PC-9 (cell line): ENCODE measurements at regions not wholly inside any gene's neighbourhood (a gene's known extent, or its start where the extent isn't known, plus 50 kb on each side); places are given as distances from the start of the nearest gene placed in this dataset.
"Not testable (repeated sequence)": the region's sequence is repeated elsewhere in the genome, so short reads cannot be mapped to it uniquely, and the experiment has no call there.

Source experiments
- BruUV-seq: library from RNA; stranded (reverse); fragments of 400-500 nt; replicated peaks from 2 replicates; lab custom pipeline; 2021; lab: Mats Ljungman, UMichigan
- CTCF ChIA-PET: fragments of 300-600 bp; sonication (Branson Sonifier 250); formaldehyde crosslinking; loops from one replicate; lab custom pipeline; 2022; ENCODE audit warnings: antibody characterized with exemption; lab: Charles Lee
- POLR2A ChIA-PET: fragments of 300-600 bp; sonication (Branson Sonifier 250); formaldehyde crosslinking; loops from one replicate; lab custom pipeline; 2022; ENCODE audit warnings: antibody characterized with exemption; ENCODE audit not compliant: unreplicated experiment; lab: Charles Lee
- DNase-seq, 2 experiments: peaks; one replicate each; pipeline versions ENCODE4 v3.0.0 to v3.0.0-alpha.2; 2015 to 2022; ENCODE audit warnings: mixed read lengths in 1 of 2
- H2AFZ ChIP-seq: fragments of 200-600 bp; sonication (generic); 2 replicates; pipeline ENCODE4 v1.8.1; 2017; ENCODE audit warnings: antibody characterized with exemption
- H3F3A ChIP-seq: fragments of 200-600 bp; sonication (generic); 2 replicates; pipeline ENCODE4 v1.8.1; 2017; ENCODE audit warnings: antibody characterized with exemption, mild to moderate bottlenecking, low read depth; ENCODE audit not compliant: insufficient read depth
- H3K27ac ChIP-seq: fragments of 200-600 bp; sonication (generic); 2 replicates; pipeline ENCODE4 v1.6.1; 2016; ENCODE audit warnings: mixed run types
- H3K27me3 ChIP-seq: fragments of 200-600 bp; sonication (generic); 2 replicates; pipeline ENCODE4 v1.6.1; 2016; ENCODE audit warnings: low read depth, mixed run types; ENCODE audit not compliant: insufficient read depth
- H3K36me3 ChIP-seq: fragments of 200-600 bp; sonication (generic); 2 replicates; pipeline ENCODE4 v1.6.1; 2016; ENCODE audit warnings: low read depth, mixed run types
- H3K4me1 ChIP-seq: fragments of 200-600 bp; sonication (generic); replicated peaks from 2 replicates; pipeline ENCODE4 v1.6.1; 2016; ENCODE audit warnings: mixed run types; ENCODE audit not compliant: insufficient read depth
- H3K4me2 ChIP-seq: fragments of 200-600 bp; sonication (generic); 2 replicates; pipeline ENCODE4 v1.6.1; 2017; ENCODE audit warnings: mixed run types
- H3K4me3 ChIP-seq: fragments of 200-600 bp; sonication (generic); 2 replicates; pipeline ENCODE4 v1.6.1; 2016; ENCODE audit warnings: mixed run types
- H3K79me2 ChIP-seq: fragments of 200-600 bp; sonication (generic); 2 replicates; pipeline ENCODE4 v1.6.1; 2017; ENCODE audit warnings: low read depth, mixed run types
- H3K9me2 ChIP-seq: fragments of 200-600 bp; sonication (generic); 2 replicates; pipeline ENCODE4 v1.8.1; 2017; ENCODE audit warnings: mild to moderate bottlenecking; ENCODE audit not compliant: insufficient read depth
- H3K9me3 ChIP-seq: fragments of 200-600 bp; sonication (generic); 2 replicates; pipeline ENCODE4 v1.8.1; 2016; ENCODE audit warnings: low read depth; ENCODE audit not compliant: insufficient read depth
- H4K20me1 ChIP-seq: fragments of 200-600 bp; sonication (generic); 2 replicates; pipeline ENCODE4 v1.8.1; 2017; ENCODE audit not compliant: insufficient read depth
- CTCF ChIP-seq: fragments of 200-600 bp; sonication (generic); conservative IDR thresholded peaks from 2 replicates; pipeline ENCODE4 v1.6.1; 2017; ENCODE audit warnings: mixed run types, antibody characterized with exemption, mild to moderate bottlenecking, moderate library complexity
- EZH2 ChIP-seq: fragments of 200-600 bp; sonication (generic); IDR thresholded peaks from 2 replicates; pipeline ENCODE4 v1.8.0; 2017; ENCODE audit warnings: antibody characterized with exemption, low read depth
- intact Hi-C: fragments of 100-400 bp; cut with micrococcal nuclease; formaldehyde crosslinking; loops from one replicate; pipeline ENCODE4 v1.10.0; 2022; ENCODE audit not compliant: unreplicated experiment

GRCh38 chr5:89053547-89053946, 170.6 kb upstream of the MEF2C start:
- H2AFZ ChIP-seq: no peak overlapping the region
- no peak overlapping the region for H3K4me3 ChIP-seq
- no peak overlapping the region for H3K27ac ChIP-seq
- TF ChIP-seq EZH2: no peak
- no peak for TF ChIP-seq CTCF
- BruUV-seq: no TSS peak
- no peaks in the 10 kb centered on the region for H3K36me3 ChIP-seq
- no peaks in the 10 kb centered on the region for H4K20me1 ChIP-seq
- H3F3A ChIP-seq: no peaks in the 10 kb centered on the region
- ChIA-PET POLR2A (no interaction called here), CTCF (no interaction called here)
- DNase-seq: no peak
- intact Hi-C loops: no loop called here
- peaks cover 3% of the 10 kb centered on the region; the same call in 1 of the 2 replicates for H3K9me3 ChIP-seq
- no peak overlapping the region for H3K4me2 ChIP-seq
- no peaks in the 10 kb centered on the region for H3K27me3 ChIP-seq
- no peaks in the 10 kb centered on the region for H3K79me2 ChIP-seq
- no peaks in the 10 kb centered on the region; the same call in 1 of the 2 replicates for H3K9me2 ChIP-seq
- no peaks in the 10 kb centered on the region for H3K4me1 ChIP-seq

GRCh38 chr5:89050062-89050461, 167.1 kb upstream of the MEF2C start:
- H3K4me2 ChIP-seq, H3K36me3 ChIP-seq, H3K9me2 ChIP-seq, H3K79me2 ChIP-seq, BruUV-seq, H3K27me3 ChIP-seq, H3K4me3 ChIP-seq, H3K4me1 ChIP-seq, H3K27ac ChIP-seq, DNase-seq, H4K20me1 ChIP-seq, intact Hi-C loops, H3F3A ChIP-seq, CTCF ChIA-PET, H2AFZ ChIP-seq, POLR2A ChIA-PET, H3K9me3 ChIP-seq: not testable (repeated sequence)

- intact Hi-C loops: no loop called here
- peaks cover 3% of the 10 kb centered on the region; the same call in 1 of the 2 replicates for H3K9me3 ChIP-seq
- H3K27ac ChIP-seq: no peak overlapping the region
- no peak for DNase-seq
- H3K4me2 ChIP-seq: no peak overlapping the region
- H3K4me3 ChIP-seq: no peak overlapping the region
- H3K4me1 ChIP-seq: no peaks in the 10 kb centered on the region
- POLR2A ChIA-PET: no interaction called here
- H3K79me2 ChIP-seq: no peaks in the 10 kb centered on the region
- H3K27me3 ChIP-seq: no peaks in the 10 kb centered on the region
- CTCF ChIA-PET: no interaction called here
- H3K9me2 ChIP-seq: no peaks in the 10 kb centered on the region; the same call in 1 of the 2 replicates
- no peak overlapping the region for H2AFZ ChIP-seq
- TF ChIP-seq EZH2 (no peak), CTCF (no peak)
- no TSS peak for BruUV-seq
- no peaks in the 10 kb centered on the region for H3K36me3 ChIP-seq
- no peaks in the 10 kb centered on the region for H3F3A ChIP-seq
- no peaks in the 10 kb centered on the region for H4K20me1 ChIP-seq
Measured at GRCh38 chr5:89047571-89047970, 164.6 kb upstream of the MEF2C start.

GRCh38 chr5:89045216-89045615, 162.2 kb upstream of the MEF2C start:
- ChIA-PET POLR2A (no interaction called here), CTCF (no interaction called here)
- Histone ChIP-seq H4K20me1 (no peaks in the 10 kb centered on the region), H3K27me3 (no peaks in the 10 kb centered on the region), H3K27ac (no peak overlapping the region), H3K9me2 (no peaks in the 10 kb centered on the region; the same call in 1 of the 2 replicates), H3K4me3 (no peak overlapping the region), H3F3A (no peaks in the 10 kb centered on the region), H3K79me2 (no peaks in the 10 kb centered on the region), H3K36me3 (no peaks in the 10 kb centered on the region), H2AFZ (no peak overlapping the region), H3K4me2 (no peak overlapping the region), H3K9me3 (peaks cover 2% of the 10 kb centered on the region; the same call in 1 of the 2 replicates), H3K4me1 (no peaks in the 10 kb centered on the region)
- no peak for TF ChIP-seq CTCF
- no peak for TF ChIP-seq EZH2
- DNase-seq: no peak
- BruUV-seq: no TSS peak
- intact Hi-C loops: no loop called here
